Retinal pigment epithelial cell (primary cell): ENCODE measurements at regions not wholly inside any gene's neighbourhood (a gene's known extent, or its start where the extent isn't known, plus 50 kb on each side); places are given as distances from the start of the nearest gene placed in this dataset.

Source experiments
- DNase-seq: peaks from one replicate; pipeline ENCODE4 v3.0.0-alpha.2; 2010; ENCODE audit warnings: low read depth
- H3K4me3 ChIP-seq: 2 replicates; pipeline ENCODE4 v1.5.1; 2011; ENCODE audit warnings: mild to moderate bottlenecking, low read length, control low read depth, moderate library complexity
- CTCF ChIP-seq: conservative IDR thresholded peaks from 2 replicates; pipeline ENCODE4 v1.5.1; 2011; ENCODE audit warnings: low read depth, low read length, control low read depth, inconsistent platforms

GRCh38 chr12:5138845-5139244, 95.2 kb downstream of the KCNA5 start:
- no peak for TF ChIP-seq CTCF
- H3K4me3 ChIP-seq: no peak overlapping the region
- DNase-seq: no peak

- no peak for TF ChIP-seq CTCF
- DNase-seq: no peak
- H3K4me3 ChIP-seq: no peak overlapping the region
Observed at GRCh38 chr12:5139751-5140150, 96.1 kb downstream of the KCNA5 start.

- TF ChIP-seq CTCF: no peak
- no peak overlapping the region for H3K4me3 ChIP-seq
- DNase-seq: no peak
Observed at GRCh38 chr12:5140190-5140589, 96.5 kb downstream of the KCNA5 start.

GRCh38 chr12:5148880-5149279, 105.2 kb downstream of the KCNA5 start:
- TF ChIP-seq CTCF: no peak
- DNase-seq: no peak
- no peak overlapping the region for H3K4me3 ChIP-seq

- H3K4me3 ChIP-seq: no peak overlapping the region
- DNase-seq: no peak
- no peak for TF ChIP-seq CTCF
Observed at GRCh38 chr12:5154091-5154490, 110.4 kb downstream of the KCNA5 start.

- DNase-seq: no peak
- no peak for TF ChIP-seq CTCF
- no peak overlapping the region for H3K4me3 ChIP-seq
Observed at GRCh38 chr12:5155866-5156265, 112.2 kb downstream of the KCNA5 start.

- no peak for TF ChIP-seq CTCF
- no peak for DNase-seq
- no peak overlapping the region for H3K4me3 ChIP-seq
Observed at GRCh38 chr12:5160827-5161226, 117.1 kb downstream of the KCNA5 start.
